HG03025 (cell line): ENCODE measurements at regions not wholly inside any gene's neighbourhood (a gene's known extent, or its start where the extent isn't known, plus 50 kb on each side); places are given as distances from the start of the nearest gene placed in this dataset.
"Not testable (repeated sequence)": the region's sequence is repeated elsewhere in the genome, so short reads cannot be mapped to it uniquely, and the experiment has no call there.

Experiments used
- ATAC-seq: cut with Tn5 transposase; IDR thresholded peaks from one replicate; pipeline ENCODE4 v1.9.1; 2021; ENCODE audit warnings: mild to moderate bottlenecking, moderate library complexity; ENCODE audit not compliant: unreplicated experiment, low FRiP score

DNA sequence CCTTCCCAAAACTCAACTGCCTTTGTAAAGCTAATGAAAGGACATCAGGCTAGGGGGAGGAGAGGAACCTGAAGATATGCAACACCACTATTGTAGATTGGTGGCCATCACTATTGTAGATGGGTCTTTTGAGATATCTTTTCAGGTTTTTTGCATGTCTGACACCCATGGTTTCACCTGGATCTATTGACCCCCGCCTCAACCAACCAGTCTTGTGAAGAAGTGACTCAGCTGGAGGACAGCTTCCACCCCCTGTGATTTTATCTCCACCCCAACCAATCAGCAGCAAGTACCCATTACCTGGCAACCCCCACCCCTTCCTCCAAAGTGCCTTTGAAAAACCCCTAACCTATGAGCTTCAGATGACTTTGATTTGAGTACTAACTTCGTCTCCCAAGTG is 382.6 kb upstream of the GOT2 start:
- no peak for ATAC-seq

DNA sequence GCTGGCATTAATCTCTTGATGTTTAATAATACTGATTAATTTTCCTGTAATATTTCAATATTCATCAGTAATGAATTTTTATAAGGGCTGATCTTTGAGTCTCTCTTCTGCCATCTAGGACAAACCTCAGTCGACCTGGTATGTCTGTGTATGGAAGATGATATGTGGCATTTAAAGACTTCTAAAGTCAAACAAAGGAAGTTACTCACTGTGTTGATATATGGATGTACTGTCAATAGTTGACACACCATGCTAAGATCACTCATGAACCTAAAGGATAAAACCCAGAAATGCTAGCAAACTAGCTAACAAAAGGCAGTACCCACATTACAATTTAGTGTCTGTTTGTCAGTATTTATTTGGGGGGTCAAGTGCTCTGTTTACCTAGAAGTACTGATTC is 380.7 kb upstream of the GOT2 start:
- ATAC-seq = no peak

DNA sequence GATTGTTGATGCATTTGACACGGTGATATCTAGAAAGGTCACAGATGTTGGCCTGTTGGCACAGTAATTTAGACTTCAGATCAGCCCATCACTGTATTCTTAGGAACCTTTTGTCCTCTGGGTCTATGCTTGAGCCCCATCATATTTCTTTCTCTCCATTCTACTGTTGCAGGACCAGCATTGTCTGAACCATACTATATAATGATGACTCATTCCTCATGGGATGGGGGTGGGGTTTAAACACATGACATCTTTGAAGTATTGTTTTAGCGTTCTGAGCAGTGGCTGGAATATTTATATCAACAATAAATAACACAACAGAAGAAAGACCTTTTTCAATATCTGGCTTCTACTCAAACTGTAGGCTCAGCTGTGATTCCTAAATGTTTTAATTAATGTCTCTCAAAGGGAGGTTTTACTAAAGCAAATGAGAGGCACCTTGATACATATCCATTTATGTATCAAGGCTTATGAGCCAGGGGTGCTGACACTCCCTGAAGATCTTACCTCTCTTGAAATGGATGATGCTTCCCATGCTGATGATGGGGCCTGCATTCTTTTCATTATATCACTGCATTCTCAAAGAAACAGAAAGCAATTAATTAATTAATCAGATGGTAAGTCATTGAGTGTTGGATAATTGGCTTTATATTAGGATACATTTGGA is 379.0 kb upstream of the GOT2 start:
- ATAC-seq = no peak

DNA sequence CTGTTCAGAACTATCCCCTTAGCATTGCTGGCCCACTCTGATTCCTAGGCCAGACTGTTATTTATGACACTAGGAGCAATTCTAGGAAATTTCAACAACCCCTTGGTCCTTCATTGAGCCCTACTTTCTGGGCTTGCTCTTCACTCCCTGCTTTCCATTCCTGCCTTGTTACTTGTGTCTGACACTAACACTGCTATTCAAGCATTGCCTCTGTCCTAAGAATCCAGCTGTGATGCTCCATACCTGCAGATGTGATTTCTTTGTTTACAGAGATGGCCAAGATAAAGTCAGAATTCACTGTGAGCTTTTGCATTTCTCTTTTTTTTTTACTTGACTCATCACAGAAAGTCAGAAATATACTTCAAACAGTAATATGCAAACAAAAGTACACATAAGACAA is 377.2 kb upstream of the GOT2 start:
- no peak for ATAC-seq

DNA sequence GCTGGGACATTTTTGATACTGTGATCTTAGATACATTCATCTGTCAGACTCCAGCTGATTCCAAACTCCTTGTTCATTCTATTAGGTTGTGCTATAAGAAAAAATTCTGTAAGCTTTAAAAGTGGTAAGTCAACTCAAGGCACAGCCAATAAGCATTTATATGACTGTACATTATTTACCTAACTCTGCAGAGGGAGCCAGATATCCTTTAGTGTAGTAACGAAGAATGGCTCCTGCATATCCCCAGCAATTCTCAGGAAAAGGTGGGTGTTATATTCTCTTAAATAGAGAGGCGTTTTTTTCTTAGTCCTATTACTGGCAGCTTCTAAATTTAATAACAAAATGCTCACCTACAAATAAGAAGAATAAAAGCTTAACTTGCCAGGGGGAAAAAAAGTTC is 374.3 kb upstream of the GOT2 start:
- no peak for ATAC-seq

DNA sequence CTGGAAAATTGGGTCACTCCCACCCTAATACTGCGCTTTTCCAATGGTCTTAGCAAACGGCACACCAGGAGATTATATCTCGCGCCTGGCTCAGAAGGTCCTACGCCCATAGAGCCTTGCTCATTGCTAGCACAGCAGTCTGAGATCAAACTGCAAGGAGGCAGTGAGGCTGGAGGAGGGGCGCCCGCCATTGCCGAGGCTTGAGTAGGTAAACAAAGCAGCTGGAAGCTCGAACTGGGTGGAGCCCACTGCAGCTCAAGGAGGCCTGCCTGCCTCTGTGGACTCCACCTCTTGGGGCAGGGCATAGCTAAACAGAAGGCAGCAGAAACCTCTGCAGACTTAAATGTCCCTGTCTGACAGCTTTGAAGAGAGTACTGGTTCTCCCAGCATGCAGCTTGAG is 362.6 kb upstream of the GOT2 start:
- not testable (repeated sequence) for ATAC-seq

DNA sequence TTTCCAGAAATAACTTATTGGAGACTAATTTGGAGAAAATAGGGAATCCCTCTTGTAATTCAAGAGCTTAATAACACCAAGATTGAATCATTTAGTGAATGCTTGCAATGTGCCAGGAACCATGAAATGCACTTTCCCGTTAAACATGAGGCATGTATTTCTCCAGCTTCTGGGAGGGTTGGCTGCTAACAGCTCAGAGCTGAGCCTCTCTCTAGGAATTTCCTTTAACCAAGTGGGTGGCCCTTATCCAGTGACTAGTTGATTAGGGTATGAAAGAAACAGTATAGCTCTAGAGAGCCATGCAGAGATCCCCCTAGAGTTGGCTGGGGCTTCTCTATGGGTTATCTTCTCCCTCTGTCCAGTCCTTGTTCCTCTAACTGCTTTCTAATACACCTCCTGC is 356.4 kb upstream of the GOT2 start:
- no peak for ATAC-seq

DNA sequence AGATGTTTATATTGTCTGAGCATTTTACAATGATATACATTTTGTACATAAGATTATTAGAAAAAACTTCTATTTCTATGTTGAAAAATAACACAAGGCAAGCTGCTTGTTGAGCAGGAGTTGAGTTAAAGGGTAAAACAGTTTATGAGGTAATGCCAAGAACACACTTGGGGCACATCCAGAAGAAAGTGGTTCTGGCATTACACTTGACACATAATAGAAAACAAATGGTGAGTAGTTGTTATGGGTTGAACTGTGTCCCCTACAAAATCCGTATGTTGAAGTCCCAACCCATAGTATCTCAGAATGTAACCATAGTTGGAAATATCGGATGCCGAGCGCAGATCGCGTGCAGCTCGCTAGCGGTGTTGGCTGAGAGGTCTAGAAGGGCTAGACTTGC is 354.3 kb upstream of the GOT2 start:
- ATAC-seq = no peak

DNA sequence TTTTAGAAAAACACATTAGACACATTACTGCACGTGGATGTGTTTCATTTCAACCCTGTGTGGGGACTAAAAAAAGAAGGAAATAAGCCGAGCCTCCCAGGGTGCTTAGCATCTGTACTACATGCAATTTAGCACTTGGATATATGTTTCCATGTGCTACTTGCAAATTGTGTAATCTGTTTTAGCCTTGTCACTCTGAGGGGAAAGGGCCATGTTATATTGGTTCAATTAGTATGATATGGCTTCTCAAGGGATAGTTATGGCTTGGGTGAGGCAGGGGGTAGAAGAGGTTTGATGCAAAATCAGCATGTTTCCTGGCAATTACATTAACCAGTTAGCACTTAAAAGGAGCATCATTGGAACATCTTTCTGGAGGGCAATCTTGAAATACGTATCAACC is 353.5 kb upstream of the GOT2 start:
- ATAC-seq = no peak

DNA sequence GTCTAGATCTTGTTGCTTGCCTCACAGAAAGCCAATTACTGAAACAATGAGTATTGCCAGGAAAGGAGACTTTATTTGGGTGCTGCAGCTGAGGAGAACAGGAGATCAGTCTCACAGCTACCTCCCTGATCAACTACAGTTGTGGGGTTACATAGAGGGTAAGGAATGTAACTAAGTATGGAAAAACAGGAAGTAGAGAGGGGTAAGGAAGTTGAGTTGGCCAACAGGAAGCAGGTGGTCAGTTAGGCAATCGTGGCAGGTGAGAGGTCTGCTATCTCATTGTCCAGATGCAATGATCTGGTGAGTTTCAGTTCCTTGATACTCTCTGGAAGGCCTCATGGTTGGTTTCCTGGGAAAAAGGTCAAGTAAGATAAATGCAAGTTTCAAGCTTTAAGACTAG is 333.1 kb upstream of the GOT2 start:
- no peak for ATAC-seq

DNA sequence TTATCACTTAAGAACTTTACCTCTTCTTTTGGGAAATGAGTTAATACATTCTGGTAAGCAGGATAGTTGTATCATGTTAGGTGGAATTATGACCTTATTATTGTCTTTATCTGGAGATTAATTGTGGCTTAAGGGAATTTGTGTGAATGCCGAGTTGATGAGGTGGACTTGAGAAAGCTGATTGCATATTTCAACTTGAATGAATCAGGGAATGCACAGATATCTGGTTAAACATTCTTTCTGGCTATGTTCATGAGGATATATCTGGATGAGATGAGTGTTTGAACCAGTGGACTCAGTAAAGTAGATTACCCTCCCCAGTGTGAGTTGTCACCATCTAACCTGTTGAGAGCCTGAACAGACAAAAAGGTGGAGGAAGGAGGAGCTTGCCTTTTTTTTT is 326.1 kb upstream of the GOT2 start:
- ATAC-seq = no peak

DNA sequence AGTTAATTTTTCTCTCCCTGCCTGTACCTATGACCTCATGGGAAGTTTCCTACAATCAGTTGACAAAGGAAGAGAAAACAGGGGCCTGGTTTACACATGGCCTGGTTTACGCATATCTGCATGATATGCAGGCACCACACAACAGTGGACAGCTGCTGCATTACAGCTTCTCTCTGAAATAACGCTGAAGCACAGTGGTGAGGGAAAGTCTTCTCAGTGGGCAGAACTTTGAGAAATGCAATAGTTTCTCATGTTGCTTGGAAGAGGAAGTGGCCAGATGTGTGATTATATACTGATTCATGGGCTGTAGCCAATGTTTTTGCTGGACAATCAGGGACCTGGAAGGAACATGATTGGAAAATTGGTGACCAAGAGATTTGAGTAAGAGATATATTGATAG is 324.1 kb upstream of the GOT2 start:
- no peak for ATAC-seq

DNA sequence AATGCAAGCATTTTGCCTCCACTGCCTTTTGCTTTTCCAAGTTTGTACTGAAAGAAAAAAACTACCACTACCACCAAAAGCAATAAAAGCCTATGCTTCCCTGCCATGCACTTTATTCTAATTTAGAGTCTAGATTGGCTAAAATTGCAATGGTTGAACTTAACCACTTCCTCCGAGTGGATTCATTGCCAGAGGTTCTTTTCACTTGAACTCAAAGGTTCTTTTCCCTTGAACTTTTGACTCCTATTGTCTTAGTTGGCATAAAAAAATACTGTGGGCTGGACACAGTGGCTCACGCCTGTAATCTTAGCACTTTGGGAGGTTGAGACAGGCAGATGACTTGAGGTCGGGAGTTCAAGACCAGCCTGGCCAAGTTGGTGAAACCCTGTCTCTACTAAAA is 319.8 kb upstream of the GOT2 start:
- no peak for ATAC-seq

DNA sequence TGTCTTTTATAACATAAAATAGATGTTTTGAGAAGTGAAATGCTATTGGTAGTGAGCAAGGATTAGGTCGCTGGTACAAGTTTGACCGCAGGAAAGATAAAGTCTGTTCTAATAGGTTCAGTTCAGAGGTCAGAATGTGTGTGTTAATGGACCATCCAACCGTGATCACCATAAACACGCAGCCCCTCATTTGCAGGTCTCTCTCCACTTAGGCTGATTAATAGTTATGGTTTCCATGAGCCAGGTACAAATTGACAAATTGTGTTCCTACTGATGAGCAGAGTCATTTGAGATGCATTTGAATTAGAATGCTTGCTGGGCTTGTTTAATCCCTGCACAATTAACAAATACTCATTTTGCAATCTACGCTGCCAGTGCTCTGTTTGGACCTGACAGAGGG is 318.1 kb upstream of the GOT2 start:
- ATAC-seq = no peak

DNA sequence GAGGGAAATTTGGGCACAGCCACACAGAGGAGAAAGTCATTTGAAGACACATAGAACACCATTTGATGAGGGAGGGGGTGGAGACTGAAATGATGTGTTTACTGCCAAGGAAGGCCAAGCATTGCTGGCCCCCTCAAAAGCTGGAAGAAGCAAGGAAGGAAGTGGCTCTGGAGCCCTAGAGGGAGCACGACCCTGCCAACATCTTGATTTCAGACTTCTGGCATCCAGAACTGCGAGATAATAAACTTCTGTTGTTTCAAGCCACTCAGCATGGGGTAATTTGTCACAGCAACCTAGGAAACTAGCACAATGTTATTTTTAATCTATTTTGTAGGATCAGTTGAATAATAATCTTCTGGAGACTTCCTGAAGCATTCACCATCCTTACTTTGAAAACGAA is 314.8 kb upstream of the GOT2 start:
- ATAC-seq = no peak

DNA sequence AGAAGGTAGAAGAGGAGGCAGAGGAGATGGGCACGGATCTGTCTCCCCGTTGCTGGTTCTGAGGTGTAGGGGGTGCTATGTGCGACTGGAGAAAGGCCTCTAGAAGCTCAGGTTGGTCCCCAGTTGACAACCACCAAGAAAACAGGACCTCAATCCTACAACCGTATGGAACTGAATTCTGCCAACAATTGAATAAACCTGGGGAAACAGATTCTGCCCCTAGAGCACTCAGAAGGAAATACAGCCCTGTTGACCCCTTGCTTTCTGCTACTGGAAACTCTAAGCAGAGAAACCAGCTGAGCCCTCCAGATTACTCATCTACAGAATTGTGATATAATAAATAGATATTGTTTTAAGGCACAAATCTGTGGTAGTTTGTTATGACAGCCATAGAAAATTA is 313.0 kb upstream of the GOT2 start:
- ATAC-seq = no peak

DNA sequence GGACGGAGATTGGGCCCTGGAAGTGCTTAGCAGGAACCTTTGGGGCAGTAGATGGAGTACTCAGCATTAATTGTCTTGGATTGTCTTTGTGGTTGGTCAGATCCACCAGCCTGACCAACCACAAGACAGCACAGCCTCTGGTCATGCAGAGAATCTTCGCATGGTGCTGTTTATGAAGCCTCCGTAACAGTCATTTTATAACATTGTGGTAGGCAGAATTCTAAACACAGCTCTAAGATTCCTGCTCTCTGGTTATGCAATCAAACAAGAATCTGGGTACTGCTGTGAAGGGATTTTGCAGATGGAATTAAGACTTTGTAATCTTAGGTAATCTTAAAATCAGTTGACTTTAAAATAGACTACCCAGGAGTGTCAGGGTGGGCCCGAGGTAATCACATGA is 312.2 kb upstream of the GOT2 start:
- no peak for ATAC-seq

DNA sequence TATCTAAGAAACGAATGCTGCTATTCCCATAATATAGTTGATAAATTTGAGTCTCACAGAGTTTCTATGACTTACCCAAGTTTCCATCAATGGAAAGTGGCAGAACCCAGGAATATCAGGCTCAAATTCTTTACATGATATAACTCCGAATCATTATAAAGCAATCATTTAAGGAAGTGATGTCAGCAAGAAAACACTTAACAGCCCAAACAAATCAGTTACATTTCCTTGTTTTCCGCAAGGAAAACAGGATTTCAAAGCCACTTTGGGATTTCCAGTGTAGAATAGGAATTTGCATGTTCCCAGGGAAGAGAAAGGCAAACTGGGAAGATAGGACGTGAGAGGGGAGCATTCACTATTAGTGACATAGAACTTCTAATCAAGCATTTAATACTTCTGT is 311.4 kb upstream of the GOT2 start:
- no peak for ATAC-seq

DNA sequence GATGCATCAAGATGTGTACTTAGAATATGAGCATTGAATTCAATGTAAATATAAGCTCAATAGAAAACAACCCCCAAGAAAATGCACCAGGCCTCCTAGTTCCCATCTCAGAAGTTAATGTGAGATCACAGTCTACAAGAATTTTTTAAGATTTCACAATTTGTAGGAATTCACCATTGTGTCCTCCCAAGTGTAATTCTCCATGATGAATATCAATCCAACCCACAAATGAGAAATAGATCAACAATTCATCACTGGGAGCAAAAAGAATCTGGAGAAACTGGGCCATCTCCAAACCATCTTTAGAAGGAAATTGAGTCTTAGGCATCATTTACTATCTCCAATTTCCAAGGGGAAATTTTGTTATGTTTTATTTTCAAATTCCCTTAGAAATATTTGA is 310.5 kb upstream of the GOT2 start:
- ATAC-seq = no peak

DNA sequence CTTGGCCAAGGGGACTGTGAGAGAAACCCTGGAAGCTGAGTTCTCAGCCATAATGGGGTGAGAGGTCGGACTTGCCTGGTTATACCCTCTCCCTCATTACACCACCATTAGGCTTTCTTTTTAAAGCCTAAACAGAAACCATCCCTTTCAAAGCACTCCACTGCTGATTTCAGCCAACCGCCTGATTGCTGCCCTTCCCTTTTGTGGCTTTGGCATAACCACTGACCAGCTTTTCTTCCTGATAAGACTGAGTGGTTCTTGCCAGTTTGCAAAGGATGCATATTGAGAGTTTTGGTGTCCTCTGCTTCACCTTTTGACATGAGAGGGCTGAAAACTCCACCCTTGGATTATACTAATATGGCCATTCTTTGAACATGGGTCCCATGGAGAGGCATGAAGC is 308.2 kb upstream of the GOT2 start:
- ATAC-seq = no peak

DNA sequence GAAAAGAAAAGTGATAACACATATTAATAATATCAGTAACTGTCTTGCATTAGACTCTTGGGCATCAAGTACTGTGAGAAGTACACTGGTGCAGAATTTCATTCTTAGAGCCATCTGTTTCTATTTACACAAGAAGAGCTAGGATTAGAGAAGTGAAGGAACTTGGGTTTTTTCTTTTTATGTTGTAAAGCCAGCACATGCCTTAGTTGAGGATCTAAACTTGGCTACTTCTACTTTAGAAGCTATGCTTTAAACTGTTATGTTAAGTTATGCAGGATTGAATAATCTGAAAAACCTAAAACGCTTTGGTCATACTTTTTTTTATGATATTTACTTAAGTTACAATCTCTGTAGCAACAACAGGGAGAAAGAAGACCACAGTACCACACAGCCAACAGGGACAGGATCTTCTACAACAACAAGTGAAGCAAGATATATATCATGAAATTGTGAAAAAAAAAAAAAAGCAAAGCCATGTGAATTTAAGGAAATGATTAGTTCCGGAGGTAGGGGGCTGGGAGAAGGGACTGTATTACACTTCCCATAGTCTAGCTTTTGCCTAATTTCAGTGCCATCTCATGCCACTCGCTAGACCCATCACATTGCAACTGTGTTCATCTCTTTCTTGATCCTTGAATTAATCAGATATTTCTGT is 305.1 kb upstream of the GOT2 start:
- ATAC-seq = no peak

DNA sequence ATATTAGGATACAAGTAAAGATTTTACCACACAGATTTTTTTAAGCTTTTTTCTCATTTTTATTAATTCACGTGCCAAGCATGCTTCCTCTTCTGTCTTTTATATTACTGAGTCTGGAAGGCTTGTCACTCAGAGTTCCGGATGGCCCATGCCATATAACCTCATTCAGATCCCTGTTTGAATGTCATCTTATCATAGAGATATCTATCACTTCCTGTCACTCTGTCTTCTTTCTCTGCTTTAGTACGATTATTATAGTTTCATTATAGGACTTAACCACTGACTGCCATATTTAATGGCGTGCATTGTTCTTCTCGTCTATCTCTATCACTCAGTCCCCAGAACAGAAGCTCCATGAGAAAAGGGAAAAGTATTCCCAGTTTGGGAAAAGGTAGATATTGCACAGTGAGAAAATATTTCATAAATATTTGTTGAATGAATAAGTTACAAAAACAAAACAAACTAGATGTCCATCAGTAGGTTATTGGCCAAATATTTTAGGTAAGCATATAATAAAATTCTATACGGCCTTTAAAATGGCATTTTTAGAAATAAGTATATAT is 296.9 kb upstream of the GOT2 start:
- ATAC-seq = no peak
